GM23248 (cell line): ENCODE measurements at regions not wholly inside any gene's neighbourhood (a gene's known extent, or its start where the extent isn't known, plus 50 kb on each side); places are given as distances from the start of the nearest gene placed in this dataset.

ENCODE experiments used
- EZH2 ChIP-seq: fragments of 200-600 bp; sonication (generic); IDR thresholded peaks from 2 replicates; pipeline ENCODE4 v1.6.1; 2018; ENCODE audit warnings: antibody characterized with exemption, mild to moderate bottlenecking; ENCODE audit not compliant: insufficient read depth, poor library complexity, severe bottlenecking
- EZH2phosphoT487 ChIP-seq: fragments of 200-600 bp; sonication (generic); IDR thresholded peaks from 2 replicates; pipeline ENCODE4 v1.6.1; 2018; ENCODE audit warnings: antibody characterized with exemption, moderate library complexity, mild to moderate bottlenecking, low read depth; ENCODE audit not compliant: insufficient read depth

DNA sequence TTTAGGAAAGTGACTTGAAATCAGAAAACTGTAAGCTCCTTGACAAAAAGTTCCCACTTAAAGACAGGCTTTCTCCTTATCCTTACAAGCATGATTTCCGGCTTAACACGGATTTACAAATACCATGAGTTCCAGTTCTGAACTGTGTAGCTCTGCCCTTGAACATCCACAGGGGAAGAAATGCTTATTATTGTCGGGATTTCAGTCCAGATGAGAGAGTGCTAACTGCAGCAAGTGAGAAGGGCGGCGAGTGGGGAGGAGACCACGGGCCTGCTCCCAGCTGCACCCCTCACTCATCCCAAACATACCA lies 73.1 kb downstream of the LRRC30 start:
- TF ChIP-seq EZH2 (no peak), EZH2phosphoT487 (no peak)
